Lung microvascular endothelial cell (primary cell): ENCODE measurements at regions not wholly inside any gene's neighbourhood (a gene's known extent, or its start where the extent isn't known, plus 50 kb on each side); places are given as distances from the start of the nearest gene placed in this dataset.
A peak's percentile ranks its signal among the peaks of the same experiment; 100 is the strongest.
"Not testable (repeated sequence)": the region's sequence is repeated elsewhere in the genome, so short reads cannot be mapped to it uniquely, and the experiment has no call there.

Experiments
- DNase-seq, 2 donors: peaks; one replicate each; pipeline versions ENCODE4 v3.0.0 to v3.0.0-alpha.2; 2010; ENCODE audit warnings: low read depth in 2 of 2

DNA sequence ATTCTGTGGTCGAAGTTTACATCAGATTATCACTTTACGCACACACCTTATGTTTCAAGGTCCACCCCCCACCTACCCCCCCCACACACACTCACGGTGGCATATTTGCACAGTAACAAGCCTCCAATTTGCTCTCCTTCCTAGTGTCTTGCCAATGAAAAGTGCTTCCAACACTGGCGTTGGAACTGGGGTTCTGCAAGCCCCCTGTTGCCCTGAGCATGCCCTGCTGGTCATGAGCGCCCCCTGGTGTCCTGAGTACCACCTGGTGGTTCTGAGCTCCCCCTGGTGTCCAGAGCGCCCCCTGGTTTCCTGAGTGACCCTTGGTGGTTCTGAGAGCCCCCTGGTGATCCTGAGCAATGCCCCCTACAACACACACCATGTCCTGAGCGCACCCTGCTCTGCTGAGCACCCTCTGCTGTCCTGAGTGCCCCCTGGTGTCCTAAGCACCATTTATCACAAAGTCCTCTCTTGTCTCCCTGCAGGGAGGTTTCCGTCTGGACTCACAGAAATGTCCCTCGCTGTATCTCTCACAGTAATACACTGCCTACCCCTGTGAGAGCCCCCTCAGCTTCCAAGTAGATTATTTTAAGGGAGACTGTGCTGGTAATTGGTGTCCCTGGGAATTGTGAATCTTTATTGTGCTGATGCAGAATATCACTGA, 1212.3 kb downstream of the TMEM121 start:
- DNase-seq, result not testable (repeated sequence)

DNA sequence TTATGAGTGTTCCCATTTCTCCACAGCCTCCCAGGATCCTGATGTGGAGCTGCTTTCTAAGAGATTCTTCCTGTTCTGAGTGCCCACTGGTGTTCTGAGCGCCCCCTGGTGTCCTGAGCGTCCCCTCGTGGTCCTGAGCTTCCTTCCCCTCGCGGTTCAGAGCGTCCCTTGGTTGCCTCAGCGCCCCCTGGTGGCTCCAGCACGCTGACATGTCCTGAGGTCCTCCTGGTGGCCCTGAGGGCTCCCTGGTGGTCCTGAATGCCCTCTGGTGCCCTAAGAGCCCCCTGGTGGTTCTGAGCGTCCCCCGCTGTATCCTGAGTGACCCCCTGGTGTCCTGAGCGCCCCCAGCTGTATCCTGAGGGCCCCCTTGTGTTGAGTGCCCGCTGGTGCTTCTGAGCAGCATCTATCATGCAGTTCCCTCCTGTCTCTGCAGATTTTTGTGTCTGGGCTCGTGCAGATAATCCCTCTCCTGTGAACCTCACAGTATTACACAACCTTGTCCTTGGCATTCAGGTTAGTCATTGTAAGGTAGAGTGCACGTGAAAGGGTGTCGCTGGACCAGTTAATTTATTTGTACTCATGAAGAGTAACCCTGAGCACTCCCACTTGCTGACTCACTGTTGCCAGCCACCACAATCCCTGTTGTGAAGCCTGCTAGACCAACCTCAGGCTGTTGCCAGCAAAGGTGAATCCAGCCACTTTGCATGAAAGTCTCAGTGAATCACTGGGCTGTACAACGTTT, 1214.9 kb downstream of the TMEM121 start:
- DNase-seq, result peak; percentile 0 to 1

DNA sequence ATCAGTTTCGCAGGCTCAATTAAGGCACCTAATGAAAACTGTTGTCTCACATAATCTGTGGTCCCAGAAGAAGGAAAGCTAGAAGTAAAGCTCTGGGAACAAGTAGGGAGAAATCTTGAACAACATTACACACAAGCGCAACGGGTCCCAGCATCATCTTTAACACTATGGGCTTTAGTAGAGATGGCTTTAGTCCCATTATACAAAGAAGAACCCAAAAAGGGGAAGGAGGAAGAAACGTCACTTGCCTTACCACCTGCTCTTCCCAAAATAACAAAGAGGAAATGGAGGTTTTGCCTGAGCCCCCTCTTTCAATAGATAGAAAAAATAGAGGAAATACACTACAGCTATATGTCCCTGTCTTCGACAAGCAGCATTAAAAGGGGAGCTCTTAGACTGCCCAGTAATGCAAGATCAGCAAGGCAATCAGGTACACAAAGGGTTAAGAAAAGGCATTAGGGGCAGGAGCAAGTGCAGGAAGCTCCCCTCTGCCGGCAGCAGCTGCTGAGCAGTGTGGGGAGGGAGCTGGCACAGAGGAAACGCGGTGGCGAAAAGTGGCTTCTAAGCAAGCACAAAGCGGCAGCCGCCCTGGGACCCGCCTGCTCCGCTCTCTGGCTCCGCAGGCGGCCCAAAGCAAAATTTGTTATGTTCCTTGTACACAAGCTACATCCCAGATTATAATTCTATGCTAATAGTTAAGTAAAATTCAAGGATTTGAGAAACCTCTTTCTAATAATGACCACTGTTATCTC, 1218.8 kb downstream of the TMEM121 start:
- DNase-seq, result not testable (repeated sequence)

DNA sequence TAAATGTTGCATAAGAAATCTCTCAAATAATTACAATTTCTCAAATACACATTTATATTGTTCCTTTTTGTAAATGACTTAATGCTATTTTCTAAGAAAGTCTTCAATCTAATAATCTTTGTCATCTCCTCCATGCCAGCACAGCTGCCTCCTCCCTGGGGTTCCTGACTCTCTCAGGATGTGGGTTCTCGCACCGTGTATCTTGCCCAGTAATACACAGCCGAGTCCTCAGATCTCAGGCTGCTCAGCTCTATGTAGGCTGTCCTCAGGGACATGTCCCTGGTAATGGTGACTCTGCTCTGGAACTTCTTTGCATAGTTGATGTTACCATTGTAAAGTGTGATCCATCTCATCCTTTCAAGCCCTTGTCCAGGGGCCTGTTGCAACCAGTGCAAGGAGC, 1223.7 kb downstream of the TMEM121 start:
- DNase-seq, result not testable (repeated sequence)

DNA sequence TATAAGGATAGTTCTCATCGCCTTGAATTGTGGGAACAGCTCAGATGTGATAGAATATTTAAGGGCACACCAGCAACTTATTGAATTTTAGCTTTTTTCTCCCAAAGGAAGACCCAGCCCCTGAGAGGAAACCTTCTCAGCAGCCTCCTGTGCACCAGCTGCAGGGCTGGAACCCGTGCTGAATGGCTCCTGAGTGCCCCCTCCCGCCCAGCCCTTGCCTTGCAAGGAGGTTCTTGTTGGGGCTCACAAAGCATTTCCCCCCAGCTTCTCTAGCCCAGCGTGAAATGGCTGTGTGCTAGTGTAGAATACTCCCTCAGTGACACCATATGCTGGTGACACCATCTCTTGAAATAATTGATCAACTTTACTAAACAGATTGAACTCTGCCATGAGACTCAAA, 1227.4 kb downstream of the TMEM121 start:
- DNase-seq, result not testable (repeated sequence)

DNA sequence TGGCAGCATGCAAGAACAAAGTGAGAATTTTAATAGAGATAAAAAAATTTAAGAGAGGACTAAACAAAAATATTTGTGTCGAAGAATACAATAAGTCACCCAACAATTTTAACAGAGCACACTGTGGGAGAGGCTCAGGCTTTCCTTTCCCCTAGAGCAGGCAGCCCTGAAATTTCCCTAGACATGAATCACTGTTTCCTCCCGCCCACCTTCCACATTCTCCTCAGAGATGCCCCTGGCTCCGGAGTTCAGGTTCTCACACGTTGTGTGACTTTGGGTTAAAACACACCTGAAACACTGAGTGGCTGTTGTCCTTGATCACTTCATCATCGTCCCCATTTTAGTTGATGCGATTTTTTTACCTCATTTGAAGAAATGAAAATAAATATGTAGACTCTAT, 1231.1 kb downstream of the TMEM121 start:
- DNase-seq, result not testable (repeated sequence)

DNA sequence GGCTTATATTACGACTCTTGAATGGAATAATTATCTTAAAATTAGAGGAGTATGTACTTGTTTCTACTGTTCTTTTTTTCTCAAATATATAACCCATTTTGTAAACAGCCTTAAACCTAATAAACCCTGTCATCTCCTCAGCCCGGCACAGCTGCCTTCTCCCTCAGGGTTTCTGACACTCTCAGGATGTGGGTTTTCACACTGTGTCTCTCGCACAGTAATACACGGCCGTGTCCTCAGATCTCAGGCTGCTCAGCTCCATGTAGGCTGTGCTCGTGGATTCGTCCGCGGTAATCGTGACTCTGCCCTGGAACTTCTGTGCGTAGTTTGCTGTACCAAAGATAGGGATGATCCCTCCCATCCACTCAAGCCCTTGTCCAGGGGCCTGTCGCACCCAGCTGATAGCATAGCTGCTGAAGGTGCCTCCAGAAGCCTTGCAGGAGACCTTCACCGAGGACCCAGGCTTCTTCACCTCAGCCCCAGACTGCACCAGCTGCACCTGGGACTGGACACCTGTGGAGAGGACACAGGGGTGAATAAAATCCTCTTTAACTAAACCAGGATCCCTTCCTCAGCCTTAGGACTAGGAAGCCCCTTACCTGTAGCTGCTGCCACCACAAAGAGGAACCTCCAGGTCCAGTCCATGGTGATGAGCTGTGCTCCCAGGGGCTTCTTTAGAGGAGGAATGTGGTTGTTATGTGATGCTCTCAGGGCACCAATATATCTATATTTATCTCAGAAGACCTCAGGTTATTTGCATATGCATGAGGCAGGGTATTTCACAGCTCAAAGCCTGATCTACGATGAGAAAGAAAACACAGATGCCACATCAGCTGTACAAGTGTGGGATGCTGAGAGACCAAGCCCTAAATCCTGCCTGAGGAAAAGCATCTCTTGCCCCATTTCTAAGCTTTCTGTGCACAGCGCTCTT, 1235.8 kb downstream of the TMEM121 start:
- not testable (repeated sequence) for DNase-seq

DNA sequence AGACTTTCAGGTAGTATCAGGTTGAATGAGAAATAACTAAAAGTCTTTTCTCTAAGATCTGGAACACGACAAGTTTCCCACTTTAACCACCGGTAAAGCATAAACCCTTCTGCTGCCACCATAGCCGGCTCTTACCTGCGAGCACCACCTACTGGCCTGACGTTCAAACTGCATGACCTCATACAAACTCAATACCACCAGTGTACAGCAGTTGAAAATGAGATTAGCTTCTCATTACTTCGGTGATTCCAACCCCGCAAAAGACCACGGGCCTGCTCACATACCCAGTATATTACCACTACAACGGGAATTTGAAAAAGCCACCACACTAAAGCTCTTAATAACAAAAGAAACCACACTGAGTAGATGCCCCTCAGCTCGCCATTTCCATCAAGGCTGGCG, 1238.6 kb downstream of the TMEM121 start:
- peak in 1 of 2 donors; percentile 8 for DNase-seq

DNA sequence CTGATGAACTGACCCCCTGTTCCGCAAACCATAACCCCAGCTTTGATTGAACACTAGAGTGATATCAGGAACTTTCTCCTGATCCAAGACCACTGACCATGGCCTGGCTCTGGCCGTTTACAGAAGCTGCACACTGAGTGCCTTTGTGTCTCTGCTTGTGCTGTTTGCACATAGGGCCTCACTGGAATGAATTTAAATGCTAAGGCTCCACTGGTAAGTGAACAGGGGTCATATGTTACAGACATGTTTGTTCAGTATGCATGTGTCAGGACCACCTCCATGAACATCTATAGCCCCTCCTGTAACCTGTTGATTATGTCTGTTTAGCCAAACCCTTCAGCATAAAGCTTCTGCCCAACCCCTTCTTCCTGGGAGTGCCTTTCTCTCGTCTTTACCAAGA, 1239.8 kb downstream of the TMEM121 start:
- DNase-seq, result no peak

DNA sequence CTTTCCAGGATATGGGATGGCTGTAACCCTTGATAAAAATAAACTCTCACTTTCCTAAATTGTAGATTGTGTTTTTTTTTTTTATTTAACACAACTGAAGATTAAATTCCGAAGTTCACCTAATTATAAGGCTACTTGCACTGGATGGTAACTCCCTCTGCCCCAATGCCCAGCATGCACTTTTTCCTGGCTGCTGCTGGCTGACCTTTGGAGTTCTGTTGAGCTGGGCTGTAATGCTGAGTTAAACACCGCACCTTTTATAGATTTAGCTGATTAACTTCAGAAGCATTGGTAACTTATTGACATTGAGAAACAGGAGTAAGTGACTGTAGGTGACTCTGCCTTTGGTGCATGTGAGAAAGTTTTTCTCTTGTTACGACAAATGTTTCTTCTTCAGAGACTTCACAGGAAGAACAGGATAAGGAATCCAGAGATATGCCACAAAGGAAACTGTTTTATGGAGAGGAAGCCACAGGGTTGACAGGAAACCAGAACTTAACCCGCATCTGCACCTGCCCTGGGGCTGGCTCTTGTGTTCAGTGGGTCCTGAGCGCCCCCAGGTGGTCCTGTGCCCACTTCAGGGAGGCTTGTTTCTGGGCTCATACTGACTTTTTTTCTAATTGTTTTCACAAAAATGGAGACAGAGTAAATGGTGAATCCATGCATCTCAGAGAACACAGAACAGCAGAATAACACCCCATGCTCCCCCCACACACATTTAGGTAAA, 1240.3 kb downstream of the TMEM121 start:
- DNase-seq, result peak in 1 of 2 donors; percentile 11

DNA sequence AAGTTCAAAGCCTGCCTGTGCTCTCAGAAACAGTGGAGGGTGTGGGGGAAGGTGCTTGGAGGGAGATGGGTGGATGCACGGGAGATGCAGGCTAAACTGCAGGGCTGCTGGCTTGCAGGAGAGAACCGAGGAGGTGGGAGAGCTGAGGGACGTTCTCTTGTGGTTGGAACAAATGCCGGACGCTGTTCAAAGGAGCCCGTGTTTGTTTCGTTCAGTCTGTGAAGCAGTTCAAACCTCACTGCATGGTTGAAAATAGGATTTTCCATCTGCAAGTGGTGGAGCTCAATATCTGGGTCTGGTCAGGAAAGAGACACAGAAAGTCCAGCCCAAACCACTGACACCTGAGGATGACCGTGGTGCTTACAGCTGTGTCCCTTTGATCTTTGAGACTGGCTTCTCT, 1241.8 kb downstream of the TMEM121 start:
- not testable (repeated sequence) for DNase-seq

DNA sequence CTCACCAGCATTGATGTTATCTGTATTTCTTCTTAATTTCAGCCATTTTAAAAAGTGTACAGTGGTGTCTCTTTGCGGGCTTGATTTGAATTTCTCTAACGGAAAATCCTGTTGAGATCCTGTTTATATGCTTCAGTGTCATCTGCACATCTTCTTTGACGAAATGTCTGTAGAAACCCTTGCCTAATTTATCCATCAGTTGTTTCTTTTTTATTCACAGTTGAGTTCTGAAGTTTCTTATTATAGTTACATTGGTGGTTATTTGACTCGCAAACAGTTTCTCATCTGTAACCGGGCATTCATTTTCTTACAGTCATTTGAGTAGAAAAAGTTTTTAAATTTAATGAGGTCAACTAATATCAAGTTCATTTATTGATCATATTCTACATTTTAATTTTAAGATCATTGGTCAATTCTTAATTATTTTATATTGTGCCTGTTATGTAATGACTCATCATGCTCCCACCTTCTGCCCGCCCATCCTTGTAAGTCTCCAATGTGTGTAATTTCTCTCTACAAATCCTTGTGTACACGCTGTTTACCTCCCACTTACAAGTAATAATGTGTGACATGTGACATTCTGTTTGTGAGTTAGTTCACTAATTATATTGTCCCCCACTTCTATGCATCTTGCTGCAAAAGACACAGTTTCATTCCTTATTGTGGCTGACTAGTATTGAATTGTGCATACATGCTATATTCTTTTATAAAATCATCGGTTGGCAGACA, 1242.8 kb downstream of the TMEM121 start:
- not testable (repeated sequence) for DNase-seq

DNA sequence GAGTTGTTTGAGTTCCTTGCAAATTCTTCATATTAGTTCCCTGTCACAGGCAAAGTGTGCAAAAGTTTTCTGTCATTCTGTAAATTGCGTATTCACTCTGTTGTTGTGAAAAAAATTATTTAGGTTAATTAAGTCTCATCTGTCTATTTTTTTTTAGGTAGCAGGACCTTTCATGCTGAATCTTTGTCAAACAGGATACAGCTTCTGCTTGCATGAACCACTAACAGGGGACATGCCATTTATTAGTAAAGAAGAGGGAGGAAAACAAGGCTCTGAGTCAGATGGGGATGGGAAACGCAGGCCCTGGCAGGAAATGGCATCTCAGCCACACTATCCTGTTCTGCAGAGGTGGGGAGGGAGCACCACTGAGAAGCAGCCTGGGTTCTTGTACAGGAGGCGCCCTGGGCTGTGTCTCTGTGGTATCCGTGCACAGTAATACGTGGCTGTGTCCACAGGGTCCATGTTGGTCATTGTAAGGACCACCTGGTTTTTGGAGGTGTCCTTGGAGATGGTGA, 1243.8 kb downstream of the TMEM121 start:
- peak in 1 of 2 donors; percentile 5 for DNase-seq

DNA sequence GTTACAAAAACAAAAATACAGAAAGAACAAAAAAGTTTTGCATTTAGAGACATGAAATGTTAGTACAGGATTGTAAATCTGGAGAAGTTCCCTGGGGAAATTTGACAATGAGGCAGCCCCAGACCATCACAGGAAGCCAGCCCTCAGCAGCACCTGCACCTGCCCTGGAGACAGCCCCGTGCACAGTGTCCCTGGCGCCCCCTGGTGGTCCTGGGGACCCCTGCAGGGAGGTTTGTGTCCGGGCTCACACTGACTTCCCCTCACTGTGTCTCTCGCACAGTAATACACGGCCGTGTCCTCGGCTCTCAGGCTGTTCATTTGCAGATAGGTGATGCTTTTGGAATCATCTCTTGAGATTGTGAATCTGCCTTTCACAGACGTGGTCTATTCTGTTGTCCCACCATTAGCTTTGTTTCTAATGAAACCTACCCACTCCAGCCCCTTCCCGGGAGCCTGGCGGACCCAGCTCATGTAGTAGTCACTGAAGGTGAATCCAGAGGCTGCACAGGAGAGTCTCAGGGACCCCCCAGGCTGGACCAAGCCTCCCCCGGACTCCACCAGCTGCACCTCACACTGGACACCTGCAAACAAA, 1248.6 kb downstream of the TMEM121 start:
- DNase-seq, result peak in 1 of 2 donors; percentile 2

DNA sequence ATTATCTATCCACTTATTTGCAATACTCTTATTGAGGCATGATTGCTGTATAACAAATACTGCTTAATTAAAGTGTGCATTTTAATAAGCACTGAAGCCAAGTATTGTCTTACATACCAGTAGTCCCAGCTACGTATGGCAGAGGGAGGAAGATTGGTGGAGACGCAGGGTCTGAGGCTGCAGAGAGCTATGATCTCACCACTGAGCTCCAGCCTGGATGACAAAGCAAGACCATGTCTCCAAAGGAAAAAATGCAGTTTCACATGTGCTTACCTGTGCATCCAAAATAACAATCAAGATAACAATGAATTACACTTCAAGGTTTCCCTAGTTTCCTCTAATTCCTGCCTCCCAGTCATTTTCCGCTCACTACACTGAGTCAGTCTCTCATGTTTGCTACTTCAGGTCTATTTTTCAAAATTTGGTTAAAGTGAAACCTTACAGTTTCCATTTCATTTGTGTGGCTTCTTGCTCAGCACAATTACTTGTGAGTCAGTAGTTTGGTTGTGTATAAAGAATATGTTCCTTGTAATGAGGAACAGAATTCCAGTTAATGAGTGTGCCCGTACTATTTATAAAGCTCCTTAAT, 1250.1 kb downstream of the TMEM121 start:
- DNase-seq, result no peak

DNA sequence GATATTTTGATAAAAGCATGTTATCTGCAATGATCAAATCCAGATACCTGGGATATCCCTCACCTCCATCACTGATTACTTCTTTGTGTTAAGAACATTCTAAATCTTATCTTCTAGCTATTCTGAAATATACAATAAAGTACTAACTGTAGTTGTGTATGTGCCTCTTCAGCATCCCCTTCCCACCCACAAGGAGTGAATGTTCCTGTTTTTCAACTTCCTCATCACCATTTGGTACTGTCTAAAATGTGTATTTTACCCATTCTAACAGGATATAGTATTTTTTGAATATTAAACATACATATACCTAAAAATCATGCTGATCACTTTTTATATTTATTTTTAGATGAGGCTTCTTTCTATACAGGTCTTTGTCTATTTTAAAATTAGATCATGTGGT, 1252.6 kb downstream of the TMEM121 start:
- no peak for DNase-seq

DNA sequence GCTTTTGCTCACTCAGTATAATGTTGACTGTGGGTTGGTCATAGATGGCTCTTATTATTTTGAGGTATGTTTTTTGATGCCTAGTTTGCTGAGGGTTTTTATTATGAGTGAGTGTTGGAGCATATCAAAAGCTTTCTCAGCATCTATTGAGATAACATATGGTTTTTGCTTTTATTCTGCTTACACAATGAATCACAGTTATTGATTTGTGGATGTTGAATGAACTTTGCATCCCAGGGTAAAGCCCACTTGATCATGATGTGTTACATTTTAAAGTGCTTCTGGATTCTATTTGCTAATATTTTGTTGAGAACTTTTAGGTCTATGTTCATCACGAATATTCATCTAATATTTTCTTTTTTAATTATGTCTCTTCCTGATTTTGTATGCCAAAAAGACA, 1260.3 kb downstream of the TMEM121 start:
- no peak for DNase-seq

DNA sequence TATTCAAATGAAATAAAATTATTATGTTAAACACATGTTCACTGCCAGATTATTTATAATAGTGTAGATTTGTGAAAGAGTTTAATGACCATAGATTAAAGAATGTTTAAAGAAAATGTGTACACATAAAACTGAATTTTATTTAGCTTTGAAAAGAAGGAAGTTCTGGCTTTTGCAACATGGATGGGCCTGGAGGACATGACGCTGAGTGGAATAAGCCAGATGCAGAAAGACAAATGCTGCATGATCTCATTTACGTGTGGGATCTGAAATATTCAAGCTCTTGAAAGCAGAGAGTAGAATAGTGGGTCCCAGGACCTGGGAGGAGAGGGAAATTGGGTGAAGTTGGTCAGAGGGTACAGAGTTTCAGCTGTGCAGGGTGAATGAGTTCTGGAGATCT, 1261.2 kb downstream of the TMEM121 start:
- no peak for DNase-seq

DNA sequence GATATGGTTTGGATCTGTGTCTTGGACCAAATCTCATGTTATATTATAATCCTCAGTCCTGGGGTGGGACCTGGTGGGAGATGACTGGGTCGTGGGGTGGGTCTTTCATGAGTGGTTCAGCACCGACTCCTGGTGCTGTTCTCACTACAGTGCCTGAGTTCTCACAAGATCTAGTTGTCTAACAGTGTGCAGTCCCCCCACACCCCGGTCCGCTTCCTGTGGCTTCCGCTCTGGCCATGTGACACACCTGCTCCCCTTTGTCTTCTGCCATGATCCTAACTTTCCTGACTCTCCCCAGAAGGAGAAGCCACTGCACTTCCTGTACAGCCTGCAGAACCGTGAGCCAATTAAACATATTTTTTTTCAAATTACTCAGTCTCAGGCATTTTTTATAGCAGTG, 1262.2 kb downstream of the TMEM121 start:
- DNase-seq, result no peak
